Heart left ventricle (tissue), 13 donors: ENCODE measurements at regions not wholly inside any gene's neighbourhood (a gene's known extent, or its start where the extent isn't known, plus 50 kb on each side); places are given as distances from the start of the nearest gene placed in this dataset.

Source experiments
- POLR2A ChIP-seq, 2 donors: fragments of 450-650 bp; IDR thresholded peaks; one replicate each; pipeline ENCODE4 v1.6.1; 2017; ENCODE audit warnings: antibody characterized with exemption in 2 of 2, mild to moderate bottlenecking in 2 of 2, moderate library complexity in 2 of 2
- TF ChIP-seq, protein P1 (sequence below), 12 donors: fragments of 200-600 bp; sonication (generic) in 4 of 12; IDR thresholded peaks; one replicate each; pipeline versions ENCODE4 v1.5.0 to v1.8.0; 2018 to 2022; ENCODE audit warnings: antibody characterized with exemption in 12 of 12, mild to moderate bottlenecking in 5 of 12
- donor health status: ischemic (EF 13 %, LVEDD 7.1; RV severe dilation, severe dysfunction).
- donor health status: DM: no; HTN: yes; CAD: no.
- donor health status: DM: no; HTN: no; CAD: no.
- donor health status: ischemic (EF 25% LVEDD 6.9; RV normal size, moderate dysfunction).
- donor health status: ischemic (EF 25% LVEDD 5.7; RV mildly dilated, moderate dysfunction).
- donor health status: ischemic (EF 35%, LVEDD 5.7; RV mildly dilated, moderate dysfunction).
- donor health status: nonischemic (EF 11% LVEDD 7.7; RV severe dilation, severe dysfunction).
- donor health status: DM: yes; HTN: yes; CAD: no.
- donor health status: PGD.
- donor health status: ischemic (EF 29% LVEDD 5.4; RV normal size, mild dysfunction).
- donor health status: nonischemic (EF 23%, LVEDD 6.1; RV moderate dilation, normal function).

GRCh38 chr4:127410201-127410600 is 222.6 kb upstream of the INTU start:
- TF ChIP-seq, protein P1, sequence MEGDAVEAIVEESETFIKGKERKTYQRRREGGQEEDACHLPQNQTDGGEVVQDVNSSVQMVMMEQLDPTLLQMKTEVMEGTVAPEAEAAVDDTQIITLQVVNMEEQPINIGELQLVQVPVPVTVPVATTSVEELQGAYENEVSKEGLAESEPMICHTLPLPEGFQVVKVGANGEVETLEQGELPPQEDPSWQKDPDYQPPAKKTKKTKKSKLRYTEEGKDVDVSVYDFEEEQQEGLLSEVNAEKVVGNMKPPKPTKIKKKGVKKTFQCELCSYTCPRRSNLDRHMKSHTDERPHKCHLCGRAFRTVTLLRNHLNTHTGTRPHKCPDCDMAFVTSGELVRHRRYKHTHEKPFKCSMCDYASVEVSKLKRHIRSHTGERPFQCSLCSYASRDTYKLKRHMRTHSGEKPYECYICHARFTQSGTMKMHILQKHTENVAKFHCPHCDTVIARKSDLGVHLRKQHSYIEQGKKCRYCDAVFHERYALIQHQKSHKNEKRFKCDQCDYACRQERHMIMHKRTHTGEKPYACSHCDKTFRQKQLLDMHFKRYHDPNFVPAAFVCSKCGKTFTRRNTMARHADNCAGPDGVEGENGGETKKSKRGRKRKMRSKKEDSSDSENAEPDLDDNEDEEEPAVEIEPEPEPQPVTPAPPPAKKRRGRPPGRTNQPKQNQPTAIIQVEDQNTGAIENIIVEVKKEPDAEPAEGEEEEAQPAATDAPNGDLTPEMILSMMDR (IDR thresholded peaks at IDR 0.05), result no peak
- no peak for TF ChIP-seq POLR2A (IDR thresholded peaks at IDR 0.05)
